ENCODE measurements at regions not wholly inside any gene's neighbourhood (a gene's known extent, or its start where the extent isn't known, plus 50 kb on each side); places are given as distances from the start of the nearest gene placed in this dataset.

GRCh38 chr2:149670086-149670485 is 82.5 kb upstream of the MMADHC start:
- no peak overlapping the region for H3K9ac ChIP-seq (ENCODE audit: extremely low read depth, insufficient read length, low read length)
- WGBS (ENCODE audit: extremely low coverage, insufficient read length, low lambda C conversion rate): no CpG with 5 or more reads among the region's 2 CpGs
- no peaks in the 10 kb centered on the region for H3K23me2 ChIP-seq (ENCODE audit: insufficient read length, low read depth, low read length, poor library complexity, severe bottlenecking)
- no peak overlapping the region for H3T11ph ChIP-seq (ENCODE audit: low read length)
- H4K20me1 ChIP-seq (ENCODE audit: control insufficient read depth, insufficient read depth, insufficient read length): no peaks in the 10 kb centered on the region
- H2BK15ac ChIP-seq (ENCODE audit: low read depth, low read length): no peak overlapping the region
- H3K4ac ChIP-seq (ENCODE audit: low read depth, low read length): no peak overlapping the region
- Mint-ChIP-seq H3K4me3 (no peak overlapping the region), H3K27me3 (ENCODE audit: low read depth) (no peaks in the 10 kb centered on the region), H3K9me3 (no peaks in the 10 kb centered on the region), H3K4me1 (peaks cover 9 to 11% of the 10 kb centered on the region in 2 experiments), H3K36me3 (ENCODE audit: insufficient read depth in 1 of 3, low read depth in 3 of 3) (no peaks in the 10 kb centered on the region), H3K27ac (no peak overlapping the region)
- H2BK12ac ChIP-seq (ENCODE audit: insufficient read length, low read depth, low read length): no peak overlapping the region
- H4K5ac ChIP-seq (ENCODE audit: insufficient read length, low read depth, low read length): no peak overlapping the region
- H3K4me1 ChIP-seq (ENCODE audit: insufficient read depth, low read length): no peaks in the 10 kb centered on the region
- H3K27me3 ChIP-seq (ENCODE audit: insufficient read depth, low read length): no peaks in the 10 kb centered on the region
- no peak for DNase-seq
- no peaks in the 10 kb centered on the region for H3K79me2 ChIP-seq (ENCODE audit: insufficient read depth, low read length)
- H3K18ac ChIP-seq (ENCODE audit: insufficient read length, low read depth, low read length): no peak overlapping the region
- no peak overlapping the region for H2BK20ac ChIP-seq (ENCODE audit: low read depth, low read length, poor library complexity, severe bottlenecking)
- no peak overlapping the region for H2AFZ ChIP-seq (ENCODE audit: low read length)
- H3K14ac ChIP-seq (ENCODE audit: insufficient read depth, low read length): no peak overlapping the region
- no peak overlapping the region for H3K4me2 ChIP-seq (ENCODE audit: insufficient read depth, insufficient read length, low read length)
- no peak overlapping the region for H2AK5ac ChIP-seq (ENCODE audit: insufficient read length, low read length)
- no peak overlapping the region for H3K27ac ChIP-seq (ENCODE audit: insufficient read length, low read depth, low read length)
- no peak overlapping the region for H2BK5ac ChIP-seq (ENCODE audit: insufficient read length, low read length)
- no peak overlapping the region for H3K56ac ChIP-seq (ENCODE audit: insufficient read length, low read depth, low read length)
- no peak overlapping the region for H4K8ac ChIP-seq (replicated peaks; ENCODE audit: insufficient read length, low read depth, low read length)
- H3K23ac ChIP-seq (ENCODE audit: insufficient read length, low read depth, low read length): no peak overlapping the region
- no peak overlapping the region for H2BK120ac ChIP-seq (ENCODE audit: low read depth, low read length, poor library complexity, severe bottlenecking)
- H4K91ac ChIP-seq (ENCODE audit: insufficient read length, low read depth, low read length): no peak overlapping the region
- H3K79me1 ChIP-seq (ENCODE audit: insufficient read depth, low read depth, low read length, poor library complexity, severe bottlenecking): no peaks in the 10 kb centered on the region
- TF ChIP-seq, protein P1, sequence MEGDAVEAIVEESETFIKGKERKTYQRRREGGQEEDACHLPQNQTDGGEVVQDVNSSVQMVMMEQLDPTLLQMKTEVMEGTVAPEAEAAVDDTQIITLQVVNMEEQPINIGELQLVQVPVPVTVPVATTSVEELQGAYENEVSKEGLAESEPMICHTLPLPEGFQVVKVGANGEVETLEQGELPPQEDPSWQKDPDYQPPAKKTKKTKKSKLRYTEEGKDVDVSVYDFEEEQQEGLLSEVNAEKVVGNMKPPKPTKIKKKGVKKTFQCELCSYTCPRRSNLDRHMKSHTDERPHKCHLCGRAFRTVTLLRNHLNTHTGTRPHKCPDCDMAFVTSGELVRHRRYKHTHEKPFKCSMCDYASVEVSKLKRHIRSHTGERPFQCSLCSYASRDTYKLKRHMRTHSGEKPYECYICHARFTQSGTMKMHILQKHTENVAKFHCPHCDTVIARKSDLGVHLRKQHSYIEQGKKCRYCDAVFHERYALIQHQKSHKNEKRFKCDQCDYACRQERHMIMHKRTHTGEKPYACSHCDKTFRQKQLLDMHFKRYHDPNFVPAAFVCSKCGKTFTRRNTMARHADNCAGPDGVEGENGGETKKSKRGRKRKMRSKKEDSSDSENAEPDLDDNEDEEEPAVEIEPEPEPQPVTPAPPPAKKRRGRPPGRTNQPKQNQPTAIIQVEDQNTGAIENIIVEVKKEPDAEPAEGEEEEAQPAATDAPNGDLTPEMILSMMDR (conservative IDR thresholded peaks at IDR 0.05): no peak
- no peaks in the 10 kb centered on the region for H3K9me3 ChIP-seq (ENCODE audit: control insufficient read depth, low read depth, low read length)
